ENCODE measurements at regions not wholly inside any gene's neighbourhood (a gene's known extent, or its start where the extent isn't known, plus 50 kb on each side); places are given as distances from the start of the nearest gene placed in this dataset.

- no peak for DNase-seq
These were observed 313.3 kb downstream of the FGFR2 start for GRCh38 chr10:121284936-121285335.

- DNase-seq = no peak
These were observed 312.6 kb downstream of the FGFR2 start for GRCh38 chr10:121285406-121286196.

- DNase-seq = no peak
These were observed 310.2 kb downstream of the FGFR2 start for GRCh38 chr10:121288011-121288410.

- DNase-seq = no peak
These were observed 309.2 kb downstream of the FGFR2 start for GRCh38 chr10:121288864-121289661.

- DNase-seq = no peak
These were observed 308.4 kb downstream of the FGFR2 start for GRCh38 chr10:121289800-121290199.

- no peak for DNase-seq
These were observed 307.6 kb downstream of the FGFR2 start for GRCh38 chr10:121290674-121291073.

GRCh38 chr10:121291376-121291775 lies 306.9 kb downstream of the FGFR2 start:
- DNase-seq = no peak

- no peak for DNase-seq
These were observed 306.4 kb downstream of the FGFR2 start for GRCh38 chr10:121291823-121292222.

- no peak for DNase-seq
These were observed 305.9 kb downstream of the FGFR2 start for GRCh38 chr10:121292321-121292720.

GRCh38 chr10:121293110-121293509 lies 305.1 kb downstream of the FGFR2 start:
- no peak for DNase-seq

- no peak for DNase-seq
These were observed 303.6 kb downstream of the FGFR2 start for GRCh38 chr10:121294630-121295029.

- no peak for DNase-seq
These were observed 301.9 kb downstream of the FGFR2 start for GRCh38 chr10:121296378-121296777.

- no peak for DNase-seq
These were observed 301.2 kb downstream of the FGFR2 start for GRCh38 chr10:121296881-121297585.

GRCh38 chr10:121300723-121301122 lies 297.5 kb downstream of the FGFR2 start:
- no peak for DNase-seq

GRCh38 chr10:121302541-121303180 lies 295.6 kb downstream of the FGFR2 start:
- no peak for DNase-seq

GRCh38 chr10:121303287-121303890 lies 294.9 kb downstream of the FGFR2 start:
- no peak for DNase-seq

GRCh38 chr10:121305066-121305465 lies 293.2 kb downstream of the FGFR2 start:
- no peak for DNase-seq

- no peak for DNase-seq
These were observed 292.0 kb downstream of the FGFR2 start for GRCh38 chr10:121306159-121306673.

- DNase-seq = no peak
These were observed 290.7 kb downstream of the FGFR2 start for GRCh38 chr10:121307411-121307980.

- no peak for DNase-seq
These were observed 290.2 kb downstream of the FGFR2 start for GRCh38 chr10:121308020-121308419.

GRCh38 chr10:121309164-121309563 lies 289.1 kb downstream of the FGFR2 start:
- DNase-seq = no peak

- DNase-seq = no peak
These were observed 288.0 kb downstream of the FGFR2 start for GRCh38 chr10:121310151-121310711.

Measured in CD4-positive, alpha-beta T cell treated with Interferon alpha-2 for 1 hour (primary cell).